ENCODE measurements at regions not wholly inside any gene's neighbourhood (a gene's known extent, or its start where the extent isn't known, plus 50 kb on each side); places are given as distances from the start of the nearest gene placed in this dataset.
"Not testable (repeated sequence)": the region's sequence is repeated elsewhere in the genome, so short reads cannot be mapped to it uniquely, and the experiment has no call there.

DNA sequence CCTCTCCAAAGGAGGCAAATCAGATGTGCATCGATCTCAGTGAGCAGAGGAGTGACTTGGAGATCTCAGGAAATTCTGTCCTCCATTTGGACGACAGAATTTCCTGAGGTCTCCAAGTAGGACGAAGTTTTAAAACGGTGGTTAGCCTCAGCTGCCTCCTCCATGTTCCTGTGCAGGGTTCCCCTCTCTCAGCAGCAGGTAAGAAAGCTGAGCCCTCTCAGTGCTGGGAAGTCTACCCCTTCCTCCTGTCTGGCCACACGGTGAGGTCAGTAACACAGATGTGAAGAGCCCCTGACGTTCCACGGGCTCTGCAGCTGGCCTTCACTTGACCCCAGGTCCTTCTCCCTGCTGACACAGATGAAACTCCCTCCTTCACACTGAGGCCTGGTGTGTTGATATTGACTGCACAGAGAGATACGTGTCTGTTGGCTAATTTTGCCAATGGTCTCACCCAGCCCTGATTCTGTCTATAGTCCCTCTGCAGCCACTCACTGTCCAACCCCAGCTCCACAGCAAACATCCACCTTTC lies 607.4 kb upstream of the B3GAT1 start:
- TF ChIP-seq, protein P1, sequence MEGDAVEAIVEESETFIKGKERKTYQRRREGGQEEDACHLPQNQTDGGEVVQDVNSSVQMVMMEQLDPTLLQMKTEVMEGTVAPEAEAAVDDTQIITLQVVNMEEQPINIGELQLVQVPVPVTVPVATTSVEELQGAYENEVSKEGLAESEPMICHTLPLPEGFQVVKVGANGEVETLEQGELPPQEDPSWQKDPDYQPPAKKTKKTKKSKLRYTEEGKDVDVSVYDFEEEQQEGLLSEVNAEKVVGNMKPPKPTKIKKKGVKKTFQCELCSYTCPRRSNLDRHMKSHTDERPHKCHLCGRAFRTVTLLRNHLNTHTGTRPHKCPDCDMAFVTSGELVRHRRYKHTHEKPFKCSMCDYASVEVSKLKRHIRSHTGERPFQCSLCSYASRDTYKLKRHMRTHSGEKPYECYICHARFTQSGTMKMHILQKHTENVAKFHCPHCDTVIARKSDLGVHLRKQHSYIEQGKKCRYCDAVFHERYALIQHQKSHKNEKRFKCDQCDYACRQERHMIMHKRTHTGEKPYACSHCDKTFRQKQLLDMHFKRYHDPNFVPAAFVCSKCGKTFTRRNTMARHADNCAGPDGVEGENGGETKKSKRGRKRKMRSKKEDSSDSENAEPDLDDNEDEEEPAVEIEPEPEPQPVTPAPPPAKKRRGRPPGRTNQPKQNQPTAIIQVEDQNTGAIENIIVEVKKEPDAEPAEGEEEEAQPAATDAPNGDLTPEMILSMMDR (IDR thresholded peaks at IDR 0.05): no peak

GRCh38 chr11:135017296-135017695 lies 605.3 kb upstream of the B3GAT1 start:
- no peak for ATAC-seq (ENCODE audit: low read depth)
- H3K27me3 Mint-ChIP-seq: peaks cover 6% of the 10 kb centered on the region

More for the DNA sequence above, 607.4 kb upstream of the B3GAT1 start:
- Mint-ChIP-seq H3K4me3 (no peak overlapping the region), H3K36me3 (ENCODE audit: low read depth) (no peaks in the 10 kb centered on the region), H3K9me3 (no peaks in the 10 kb centered on the region), H3K4me1 (no peaks in the 10 kb centered on the region), H3K27ac (no peak overlapping the region), H3K27me3 (peaks cover 6% of the 10 kb centered on the region)
- CTCF ChIA-PET: no interaction called here
- POLR2A ChIA-PET: no interaction called here
- DNase-seq (no peak), ATAC-seq (ENCODE audit: low read depth) (no peak)
- intact Hi-C loops (cut with micrococcal nuclease): no loop called here

GRCh38 chr11:135015966-135016365 lies 603.9 kb upstream of the B3GAT1 start:
- POLR2A ChIA-PET: no interaction called here
- DNase-seq (no peak), ATAC-seq (ENCODE audit: low read depth) (no peak)
- no peaks in the 10 kb centered on the region for H3K9me3 Mint-ChIP-seq
- TF ChIP-seq, protein P1 (IDR thresholded peaks at IDR 0.05): no peak
- H3K4me3 Mint-ChIP-seq: no peak overlapping the region
- intact Hi-C loops (cut with micrococcal nuclease): no loop called here
- CTCF ChIA-PET: no interaction called here
- H3K36me3 Mint-ChIP-seq (ENCODE audit: low read depth): no peaks in the 10 kb centered on the region
- H3K4me1 Mint-ChIP-seq: no peaks in the 10 kb centered on the region
- H3K27ac Mint-ChIP-seq: no peak overlapping the region
- peaks cover 6% of the 10 kb centered on the region for H3K27me3 Mint-ChIP-seq

More at GRCh38 chr11:135017296-135017695, 605.3 kb upstream of the B3GAT1 start:
- Mint-ChIP-seq H3K4me3 (no peak overlapping the region), H3K9me3 (no peaks in the 10 kb centered on the region), H3K4me1 (no peaks in the 10 kb centered on the region), H3K36me3 (ENCODE audit: low read depth) (no peaks in the 10 kb centered on the region), H3K27ac (no peak overlapping the region)
- intact Hi-C loops (cut with micrococcal nuclease): no loop called here
- ChIA-PET POLR2A (no interaction called here), CTCF (no interaction called here)
- TF ChIP-seq, protein P1 (IDR thresholded peaks at IDR 0.05): no peak
- DNase-seq: no peak

DNA sequence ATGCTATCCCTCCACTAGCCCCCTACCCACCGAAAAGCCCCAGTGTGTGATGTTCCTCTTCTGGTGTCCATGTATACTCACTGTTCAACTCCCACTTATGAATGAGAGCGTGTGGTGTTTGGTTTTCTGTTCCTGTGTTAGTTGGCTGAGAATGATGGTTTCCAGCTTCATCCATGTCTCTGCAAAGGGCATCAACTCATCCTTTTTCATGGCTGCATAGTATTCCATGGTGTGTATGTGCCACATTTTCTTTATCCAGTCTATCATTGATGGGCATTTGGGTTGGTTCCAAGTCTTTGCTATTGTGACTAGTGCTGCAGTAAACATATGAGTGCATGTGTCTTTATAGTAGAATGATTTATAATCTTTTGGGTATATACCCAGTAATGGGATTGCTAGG lies 599.3 kb upstream of the B3GAT1 start:
- H3K27ac Mint-ChIP-seq; ATAC-seq (ENCODE audit: low read depth); POLR2A ChIA-PET; H3K36me3 Mint-ChIP-seq (ENCODE audit: low read depth); H3K4me1 Mint-ChIP-seq; CTCF ChIA-PET; DNase-seq; intact Hi-C loops (cut with micrococcal nuclease); H3K9me3 Mint-ChIP-seq; H3K27me3 Mint-ChIP-seq; H3K4me3 Mint-ChIP-seq: not testable (repeated sequence)

DNA sequence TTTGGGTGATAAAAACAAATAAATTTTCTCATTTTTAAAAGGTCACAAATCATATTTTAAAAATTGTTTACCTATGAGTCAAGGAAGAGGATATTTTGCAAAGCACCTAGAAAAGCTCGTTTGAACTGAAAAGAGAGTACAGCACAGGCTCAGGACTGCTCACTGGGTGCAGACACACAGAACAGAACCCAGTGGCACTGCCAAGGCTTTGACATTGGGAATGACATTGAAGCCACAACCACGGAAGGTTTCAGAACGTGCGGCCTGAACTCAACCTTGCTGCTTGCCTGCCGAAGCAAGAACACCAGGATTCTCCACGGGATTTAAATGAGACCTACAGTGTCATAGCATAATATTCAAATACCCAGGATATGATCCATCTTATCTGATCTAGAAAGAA lies 597.1 kb upstream of the B3GAT1 start:
- intact Hi-C loops (cut with micrococcal nuclease): no loop called here
- Mint-ChIP-seq H3K27me3 (no peaks in the 10 kb centered on the region), H3K4me1 (no peaks in the 10 kb centered on the region)

More for the DNA sequence above, 597.1 kb upstream of the B3GAT1 start:
- Mint-ChIP-seq H3K9me3 (no peaks in the 10 kb centered on the region), H3K36me3 (ENCODE audit: low read depth) (no peaks in the 10 kb centered on the region), H3K4me3 (no peak overlapping the region), H3K27ac (no peak overlapping the region)
- CTCF ChIA-PET: no interaction called here
- DNase-seq (no peak), ATAC-seq (ENCODE audit: low read depth) (no peak)
- TF ChIP-seq, protein P1 (IDR thresholded peaks at IDR 0.05): no peak
- POLR2A ChIA-PET: no interaction called here
